ENCODE measurements at regions not wholly inside any gene's neighbourhood (a gene's known extent, or its start where the extent isn't known, plus 50 kb on each side); places are given as distances from the start of the nearest gene placed in this dataset.

- no peak overlapping the region for H3K4me3 ChIP-seq (ENCODE audit: low read depth, low read length)
- TF ChIP-seq POLR2A (IDR thresholded peaks at IDR 0.05; ENCODE audit: extremely low read depth, insufficient read length) = no peak
- TF ChIP-seq MAX (IDR thresholded peaks at IDR 0.05; ENCODE audit: low read depth, low read length) = no peak
- TF ChIP-seq MYC (IDR thresholded peaks at IDR 0.05; ENCODE audit: low read depth, low read length) = no peak
- no peak for TF ChIP-seq CTCF (IDR thresholded peaks at IDR 0.05; ENCODE audit: low read depth, low read length)
- DNase-seq (ENCODE audit: low read depth) = no peak
Measured at GRCh38 chr5:28275931-28276330, 1237.5 kb upstream of the CDH9 start.

GRCh38 chr5:28269978-28270377, 1231.6 kb upstream of the CDH9 start:
- no peak for DNase-seq (ENCODE audit: low read depth)
- H3K4me3 ChIP-seq (ENCODE audit: low read depth, low read length) = no peak overlapping the region
- TF ChIP-seq CTCF (IDR thresholded peaks at IDR 0.05; ENCODE audit: low read depth, low read length) (no peak), POLR2A (IDR thresholded peaks at IDR 0.05; ENCODE audit: extremely low read depth, insufficient read length) (no peak), MAX (IDR thresholded peaks at IDR 0.05; ENCODE audit: low read depth, low read length) (no peak), MYC (IDR thresholded peaks at IDR 0.05; ENCODE audit: low read depth, low read length) (no peak)

GRCh38 chr5:28265877-28266276, 1227.5 kb upstream of the CDH9 start:
- H3K4me3 ChIP-seq (ENCODE audit: low read depth, low read length) = no peak overlapping the region
- DNase-seq (ENCODE audit: low read depth) = no peak
- TF ChIP-seq MAX (IDR thresholded peaks at IDR 0.05; ENCODE audit: low read depth, low read length) (no peak), CTCF (IDR thresholded peaks at IDR 0.05; ENCODE audit: low read depth, low read length) (no peak), MYC (IDR thresholded peaks at IDR 0.05; ENCODE audit: low read depth, low read length) (no peak), POLR2A (IDR thresholded peaks at IDR 0.05; ENCODE audit: extremely low read depth, insufficient read length) (no peak)

- H3K4me3 ChIP-seq (ENCODE audit: low read depth, low read length) = no peak overlapping the region
- TF ChIP-seq POLR2A (IDR thresholded peaks at IDR 0.05; ENCODE audit: extremely low read depth, insufficient read length) = no peak
- no peak for TF ChIP-seq MAX (IDR thresholded peaks at IDR 0.05; ENCODE audit: low read depth, low read length)
- no peak for TF ChIP-seq MYC (IDR thresholded peaks at IDR 0.05; ENCODE audit: low read depth, low read length)
- TF ChIP-seq CTCF (IDR thresholded peaks at IDR 0.05; ENCODE audit: low read depth, low read length) = no peak
- DNase-seq (ENCODE audit: low read depth) = no peak
Measured at GRCh38 chr5:28254846-28255245, 1216.5 kb upstream of the CDH9 start.

- no peak for DNase-seq (ENCODE audit: low read depth)
- H3K4me3 ChIP-seq (ENCODE audit: low read depth, low read length) = no peak overlapping the region
- TF ChIP-seq CTCF (IDR thresholded peaks at IDR 0.05; ENCODE audit: low read depth, low read length) (no peak), POLR2A (IDR thresholded peaks at IDR 0.05; ENCODE audit: extremely low read depth, insufficient read length) (no peak), MAX (IDR thresholded peaks at IDR 0.05; ENCODE audit: low read depth, low read length) (no peak), MYC (IDR thresholded peaks at IDR 0.05; ENCODE audit: low read depth, low read length) (no peak)
Measured at GRCh38 chr5:28253431-28253830, 1215.0 kb upstream of the CDH9 start.
